H1 (cell line): ENCODE measurements at regions not wholly inside any gene's neighbourhood (a gene's known extent, or its start where the extent isn't known, plus 50 kb on each side); places are given as distances from the start of the nearest gene placed in this dataset.

Experiments used
- CTCF ChIA-PET: fragments of 300-600 bp; sonication (Branson Sonifier 250); formaldehyde crosslinking; loops from one replicate; lab custom pipeline; 2021; ENCODE audit not compliant: partially characterized antibody; lab: Charles Lee
- POLR2A ChIA-PET: fragments of 300-600 bp; sonication (Branson Sonifier 250); formaldehyde crosslinking; loops from one replicate; lab custom pipeline; 2021; ENCODE audit warnings: inconsistent platforms; ENCODE audit not compliant: partially characterized antibody; lab: Charles Lee
- DNase-seq, 2 experiments: peaks; one replicate each; pipeline versions ENCODE4 v3.0.0 to v3.0.0-alpha.2; 2010 to 2022; ENCODE audit warnings: low spot score in 2 of 2, low read depth in 1 of 2, mixed read lengths in 1 of 2
- FAIRE-seq: peaks from 2 replicates; lab custom pipeline; 2011; peaks lifted over from hg19 to GRCh38; lab: Jason Lieb, UNC
- H2AFZ ChIP-seq: 2 replicates; pipeline ENCODE4 v1.8.1; 2012; ENCODE audit warnings: low read length, inconsistent platforms
- H2AK5ac ChIP-seq: 2 replicates; pipeline ENCODE4 v1.6.1; 2013; ENCODE audit warnings: low read depth, low read length
- H2BK120ac ChIP-seq: replicated peaks from 2 replicates; pipeline ENCODE3; 2013; ENCODE audit warnings: low read depth, low read length, inconsistent platforms
- H2BK12ac ChIP-seq: 2 replicates; pipeline ENCODE4 v1.6.1; 2013; ENCODE audit warnings: low read depth, low read length
- H2BK15ac ChIP-seq: 2 replicates; pipeline ENCODE4 v1.6.1; 2013; ENCODE audit warnings: low read length
- H2BK20ac ChIP-seq: 2 replicates; pipeline ENCODE4 v1.6.1; 2013; ENCODE audit warnings: low read length
- H2BK5ac ChIP-seq: 2 replicates; pipeline ENCODE4 v1.6.1; 2013; ENCODE audit warnings: low read depth, low read length
- H3K14ac ChIP-seq: 2 replicates; pipeline ENCODE4 v1.6.1; 2013; ENCODE audit warnings: inconsistent platforms; ENCODE audit not compliant: insufficient read length
- H3K18ac ChIP-seq: 2 replicates; pipeline ENCODE4 v1.6.1; 2013; ENCODE audit warnings: low read length; ENCODE audit errors: extremely low read depth
- H3K23ac ChIP-seq: 2 replicates; pipeline ENCODE4 v1.6.1; 2013; ENCODE audit warnings: inconsistent platforms; ENCODE audit not compliant: insufficient read length
- H3K23me2 ChIP-seq: 2 replicates; pipeline ENCODE4 v1.6.1; 2013; ENCODE audit warnings: low read depth, low read length
- H3K27ac ChIP-seq: 2 replicates; pipeline ENCODE4 v1.6.1; 2011; ENCODE audit warnings: low read depth, low read length, inconsistent platforms
- H3K27me3 ChIP-seq, 4 experiments: replicated peaks in 1 of 4; 1 replicate in 1 of 4; 2 replicates in 3 of 4; pipeline versions ENCODE4 v1.6.1 to v1.8.1; 2011 to 2013; ENCODE audit warnings: low read length in 3 of 4, mild to moderate bottlenecking in 3 of 4, inconsistent platforms in 2 of 4, mixed read lengths in 2 of 4, moderate library complexity in 1 of 4; ENCODE audit not compliant: control insufficient read depth in 3 of 4, insufficient read depth in 3 of 4; ENCODE audit errors: extremely low read depth in 1 of 4
- H3K36me3 ChIP-seq, 4 experiments: 2 replicates each; pipeline versions ENCODE4 v1.6.1 to v1.8.1; 2011 to 2013; ENCODE audit warnings: mild to moderate bottlenecking in 4 of 4, low read length in 3 of 4, moderate library complexity in 2 of 4, control low read depth in 1 of 4, inconsistent platforms in 1 of 4; ENCODE audit not compliant: insufficient read depth in 4 of 4, control insufficient read depth in 2 of 4
- H3K4ac ChIP-seq: replicated peaks from 2 replicates; pipeline ENCODE3; 2013; ENCODE audit warnings: low read length, low read depth, mixed read lengths, inconsistent platforms; ENCODE audit not compliant: insufficient read length
- H3K4me1 ChIP-seq, 4 experiments: replicated peaks in 1 of 4; 1 replicate in 1 of 4; 2 replicates in 3 of 4; pipeline versions ENCODE4 v1.6.1 to v1.8.1; 2011 to 2013; ENCODE audit warnings: low read length in 3 of 4, inconsistent platforms in 2 of 4, mixed read lengths in 1 of 4; ENCODE audit not compliant: insufficient read depth in 4 of 4, control insufficient read depth in 3 of 4
- H3K4me2 ChIP-seq, 2 experiments: 2 replicates each; pipeline versions ENCODE4 v1.6.1 to v1.8.1; 2011 to 2013; ENCODE audit warnings: low read depth in 2 of 2, low read length in 2 of 2, control low read depth in 1 of 2, inconsistent platforms in 1 of 2, mild to moderate bottlenecking in 1 of 2; ENCODE audit not compliant: insufficient read depth in 1 of 2
- H3K4me3 ChIP-seq, 4 experiments: fragments of 200-600, 300-600 bp in 1 of 4; sonication (generic), shearing (Covaris generic), sonication (Bioruptor Twin) in 1 of 4; 2 replicates each; pipeline versions ENCODE4 v1.5.1 to v1.8.1; 2011 to 2016; ENCODE audit warnings: low read length in 4 of 4, low read depth in 3 of 4, control low read depth in 2 of 4, inconsistent platforms in 2 of 4, mild to moderate bottlenecking in 2 of 4, mixed read lengths in 1 of 4, moderate library complexity in 1 of 4; ENCODE audit not compliant: insufficient read depth in 2 of 4; ENCODE audit errors: extremely low read depth in 1 of 4
- H3K56ac ChIP-seq: replicated peaks from 2 replicates; pipeline ENCODE3; 2013; ENCODE audit warnings: low read depth, mild to moderate bottlenecking, mixed read lengths, low read length, inconsistent platforms; ENCODE audit not compliant: insufficient read length
- H3K79me1 ChIP-seq: 2 replicates; pipeline ENCODE4 v1.6.1; 2013; ENCODE audit warnings: low read depth, low read length, control low read depth
- H3K79me2 ChIP-seq, 2 experiments: 2 replicates each; pipeline versions ENCODE4 v1.6.1 to v1.8.1; 2012 to 2013; ENCODE audit warnings: low read length in 2 of 2, mild to moderate bottlenecking in 2 of 2, inconsistent platforms in 1 of 2; ENCODE audit not compliant: insufficient read depth in 2 of 2, control insufficient read depth in 1 of 2
- H3K9ac ChIP-seq, 4 experiments: replicated peaks in 1 of 4; 1 replicate in 1 of 4; 2 replicates in 3 of 4; pipeline versions ENCODE4 v1.6.1 to v1.8.1; 2011 to 2013; ENCODE audit warnings: low read depth in 3 of 4, low read length in 3 of 4, control low read depth in 2 of 4, mild to moderate bottlenecking in 2 of 4, moderate library complexity in 2 of 4, inconsistent platforms in 1 of 4; ENCODE audit errors: extremely low read depth in 1 of 4
- H3K9me3 ChIP-seq, 2 experiments: 2 replicates each; pipeline versions ENCODE4 v1.6.1 to v1.8.1; 2012 to 2013; ENCODE audit warnings: mild to moderate bottlenecking in 2 of 2, moderate library complexity in 2 of 2, control low read depth in 1 of 2, inconsistent platforms in 1 of 2, low read depth in 1 of 2, low read length in 1 of 2, mixed read lengths in 1 of 2; ENCODE audit not compliant: insufficient read depth in 2 of 2
- H4K20me1 ChIP-seq, 2 experiments: replicated peaks in 1 of 2; 2 replicates each; pipeline versions ENCODE3 to v1.8.1; 2011 to 2013; ENCODE audit warnings: inconsistent platforms in 2 of 2, low read length in 2 of 2, mild to moderate bottlenecking in 1 of 2; ENCODE audit not compliant: insufficient read depth in 2 of 2, control insufficient read depth in 1 of 2
- H4K5ac ChIP-seq: 2 replicates; pipeline ENCODE4 v1.6.1; 2013; ENCODE audit warnings: low read length, low read depth, mixed read lengths, inconsistent platforms; ENCODE audit not compliant: insufficient read length
- H4K8ac ChIP-seq: 2 replicates; pipeline ENCODE4 v1.8.0; 2013; ENCODE audit warnings: mild to moderate bottlenecking, moderate library complexity, low read length, inconsistent platforms; ENCODE audit not compliant: insufficient read depth; ENCODE audit errors: extremely low read depth
- H4K91ac ChIP-seq: replicated peaks from 2 replicates; pipeline ENCODE3; 2013; ENCODE audit warnings: low read length, mixed read lengths, inconsistent platforms; ENCODE audit not compliant: insufficient read length
- CBX5 ChIP-seq: fragments of 300-800, 300-1000 bp; sonication (generic); IDR thresholded peaks from 2 replicates; pipeline ENCODE4 v1.7.1; 2016; ENCODE audit warnings: antibody characterized with exemption, low read length, low read depth
- EZH2 ChIP-seq: fragments of 200-600 bp; sonication (generic); IDR thresholded peaks from 2 replicates; pipeline ENCODE4 v1.7.1; 2012; ENCODE audit warnings: low read depth, mild to moderate bottlenecking, moderate library complexity, low read length, inconsistent platforms; ENCODE audit not compliant: severe bottlenecking
- GTF2F1 ChIP-seq: IDR thresholded peaks from 2 replicates; pipeline ENCODE4 v1.6.1; 2012; ENCODE audit warnings: low read depth, low read length, improper control_type of control experiment, borderline replicate concordance
- KDM4A ChIP-seq: IDR thresholded peaks from one replicate; pipeline ENCODE4 v1.7.1; 2012; ENCODE audit warnings: low read depth, mild to moderate bottlenecking, moderate library complexity, low read length, inconsistent platforms; ENCODE audit not compliant: severe bottlenecking
- SIRT6 ChIP-seq: IDR thresholded peaks from one replicate; pipeline ENCODE4 v1.7.1; 2012; ENCODE audit warnings: low read length, inconsistent platforms
- SIX5 ChIP-seq: IDR thresholded peaks from 2 replicates; pipeline ENCODE4 v1.6.1; 2011; ENCODE audit warnings: mild to moderate bottlenecking, low read depth, low read length
- SP2 ChIP-seq: IDR thresholded peaks from 2 replicates; pipeline ENCODE4 v1.6.1; 2012; ENCODE audit warnings: mild to moderate bottlenecking, low read length, inconsistent platforms
- TCF12 ChIP-seq: IDR thresholded peaks from 2 replicates; pipeline ENCODE4 v1.6.1; 2011; ENCODE audit warnings: low read depth, mild to moderate bottlenecking, low read length
- ZNF274 ChIP-seq: IDR thresholded peaks from 2 replicates; pipeline ENCODE4 v1.7.0; 2012; ENCODE audit warnings: low read length, borderline replicate concordance; ENCODE audit errors: extremely low read depth
- WGBS, 2 experiments: shearing (Covaris generic) in 1 of 2; methylation state at CpG; one replicate each; pipeline versions ENCODE4 v1.1.6 to v1.1.7; 2013 to 2015; ENCODE audit warnings: low lambda C conversion rate in 2 of 2, mixed read lengths in 2 of 2, inconsistent platforms in 1 of 2, low coverage in 1 of 2, missing lambda C conversion rate in 1 of 2; ENCODE audit not compliant: insufficient replicate concordance in 2 of 2, insufficient coverage in 1 of 2, insufficient read length in 1 of 2; ENCODE audit errors: extremely low coverage in 1 of 2, missing lambda C conversion rate in 1 of 2; 5-methylcytosine and 5-hydroxymethylcytosine counted together

- no peak overlapping the region for H3K27ac ChIP-seq
- DNase-seq (no peak), FAIRE-seq (no peak)
- ChIA-PET POLR2A (no interaction called here), CTCF (interaction anchor here (0.7 kb wide), 1 partner anchor 26 kb away, joined by 3 read pairs; no protein-coding TSS in a partner anchor)
- no peaks in the 10 kb centered on the region for H3K36me3 ChIP-seq
- no peak overlapping the region for H2BK5ac ChIP-seq
- no peak overlapping the region for H4K8ac ChIP-seq
- no peak overlapping the region for H3K4me2 ChIP-seq
- H3K79me1 ChIP-seq: no peaks in the 10 kb centered on the region
- H2BK20ac ChIP-seq: no peak overlapping the region
- no peaks in the 10 kb centered on the region for H3K23me2 ChIP-seq
- H4K91ac ChIP-seq: no peak overlapping the region
- no peak overlapping the region for H4K5ac ChIP-seq
- no peak overlapping the region for H3K14ac ChIP-seq
- H3K9ac ChIP-seq: no peak overlapping the region
- H3K18ac ChIP-seq: no peak overlapping the region
- no peak overlapping the region for H2BK12ac ChIP-seq
- 96% methylated on average over 2 of the region's 2 CpGs; no CpG with 5 or more reads in 1 of the 2 experiments for WGBS, 2 experiments
- no peak overlapping the region for H3K4me3 ChIP-seq
- H3K4me1 ChIP-seq: no peaks in the 10 kb centered on the region
- H3K4ac ChIP-seq: no peak overlapping the region
- H2BK15ac ChIP-seq: no peak overlapping the region
- no peaks in the 10 kb centered on the region for H3K79me2 ChIP-seq
- no peak overlapping the region for H2AK5ac ChIP-seq
- TF ChIP-seq TCF12 (no peak), SP2 (no peak), CBX5 (no peak), SIX5 (no peak), EZH2 (no peak), GTF2F1 (no peak), SIRT6 (no peak), ZNF274 (no peak), KDM4A (no peak)
- H3K23ac ChIP-seq: no peak overlapping the region
- H3K9me3 ChIP-seq: no peaks in the 10 kb centered on the region
- no peak overlapping the region for H2AFZ ChIP-seq
- no peak overlapping the region for H3K56ac ChIP-seq
- H2BK120ac ChIP-seq: no peak overlapping the region
- H3K27me3 ChIP-seq: no peaks in the 10 kb centered on the region
- H4K20me1 ChIP-seq: no peaks in the 10 kb centered on the region
These were observed 198.3 kb upstream of the DLGAP1 start for GRCh38 chr18:4653418-4653817.
